ENCODE measurements at regions not wholly inside any gene's neighbourhood (a gene's known extent, or its start where the extent isn't known, plus 50 kb on each side); places are given as distances from the start of the nearest gene placed in this dataset.

GRCh38 chr14:100407376-100408102 lies 84.4 kb downstream of the SLC25A47 start (continued):
- TF ChIP-seq ZSCAN18 (CRISPR knock-in tag; IDR thresholded peaks at IDR 0.05): no peak
- TF ChIP-seq JUN (CRISPR knock-in tag; IDR thresholded peaks at IDR 0.05): no peak
- no peak for TF ChIP-seq CREM (CRISPR knock-in tag; IDR thresholded peaks at IDR 0.05)
- no peak for TF ChIP-seq FOXJ3 (CRISPR knock-in tag; IDR thresholded peaks at IDR 0.05; ENCODE audit: borderline replicate concordance)

DNA sequence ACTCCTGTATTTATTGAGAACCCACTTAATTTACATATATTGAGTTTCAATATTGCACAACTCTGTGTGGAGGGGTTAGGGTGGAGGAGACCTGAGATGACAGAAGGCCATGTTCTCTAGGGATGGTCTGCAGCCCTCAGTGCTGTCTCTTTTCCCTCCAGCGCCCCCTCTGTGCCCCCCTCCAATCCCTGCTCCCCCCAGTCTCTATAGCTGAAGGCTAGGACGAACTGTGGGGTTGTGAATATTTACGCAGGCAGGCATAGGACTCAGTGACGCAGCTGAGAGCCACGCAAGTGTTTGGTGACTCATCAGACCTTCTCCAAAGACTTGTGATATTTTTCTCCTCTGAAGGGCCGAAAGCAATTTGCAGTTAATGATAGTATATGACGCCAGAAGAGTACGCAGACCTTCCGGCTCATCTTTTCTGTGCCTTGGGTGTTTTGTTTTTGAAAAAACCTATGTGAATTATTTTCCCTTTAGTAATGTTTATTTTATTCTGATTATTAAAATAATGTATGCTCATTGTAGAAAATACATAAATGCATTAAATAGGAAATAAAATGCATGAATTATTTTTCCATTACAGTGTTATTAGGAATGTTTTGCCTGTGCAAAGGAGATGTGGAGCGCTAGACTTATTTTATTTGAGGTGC lies 85.3 kb downstream of the SLC25A47 start:
- H3K4me1 Mint-ChIP-seq: peaks cover 41% of the 10 kb centered on the region
- H3K9me3 Mint-ChIP-seq: no peaks in the 10 kb centered on the region
- no peaks in the 10 kb centered on the region for H3K36me3 Mint-ChIP-seq
- DNase-seq (ENCODE audit: low spot score) (no peak), ATAC-seq (no peak)
- H3K27me3 Mint-ChIP-seq (ENCODE audit: low read depth): no peaks in the 10 kb centered on the region
- no peak overlapping the region for H3K27ac Mint-ChIP-seq
- no peak for TF ChIP-seq NFYB (CRISPR knock-in tag; conservative IDR thresholded peaks at IDR 0.05; ENCODE audit: low read depth)
- no peak for TF ChIP-seq FOXP4 (CRISPR knock-in tag; IDR thresholded peaks at IDR 0.05)
- TF ChIP-seq, protein P1, sequence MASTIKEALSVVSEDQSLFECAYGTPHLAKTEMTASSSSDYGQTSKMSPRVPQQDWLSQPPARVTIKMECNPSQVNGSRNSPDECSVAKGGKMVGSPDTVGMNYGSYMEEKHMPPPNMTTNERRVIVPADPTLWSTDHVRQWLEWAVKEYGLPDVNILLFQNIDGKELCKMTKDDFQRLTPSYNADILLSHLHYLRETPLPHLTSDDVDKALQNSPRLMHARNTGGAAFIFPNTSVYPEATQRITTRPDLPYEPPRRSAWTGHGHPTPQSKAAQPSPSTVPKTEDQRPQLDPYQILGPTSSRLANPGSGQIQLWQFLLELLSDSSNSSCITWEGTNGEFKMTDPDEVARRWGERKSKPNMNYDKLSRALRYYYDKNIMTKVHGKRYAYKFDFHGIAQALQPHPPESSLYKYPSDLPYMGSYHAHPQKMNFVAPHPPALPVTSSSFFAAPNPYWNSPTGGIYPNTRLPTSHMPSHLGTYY (CRISPR knock-in tag; IDR thresholded peaks at IDR 0.05): no peak
- TF ChIP-seq ZNF232 (CRISPR knock-in tag; IDR thresholded peaks at IDR 0.05): no peak
- no peak for TF ChIP-seq FOXK1 (CRISPR knock-in tag; IDR thresholded peaks at IDR 0.05)
- no peak for TF ChIP-seq OVOL2 (CRISPR knock-in tag; IDR thresholded peaks at IDR 0.05; ENCODE audit: borderline replicate concordance)
- TF ChIP-seq KAT7 (CRISPR knock-in tag; IDR thresholded peaks at IDR 0.05; ENCODE audit: borderline replicate concordance): no peak
- TF ChIP-seq E2F1 (CRISPR knock-in tag; IDR thresholded peaks at IDR 0.05): no peak
- POLR2A ChIA-PET: interaction anchor here (0.6 kb wide), 1 partner anchor 52 kb away, joined by 3 read pairs; no protein-coding TSS in a partner anchor
- CTCF ChIA-PET: interaction anchor here (0.6 to 4.2 kb wide), 10 partner anchors 8 to 265 kb away, joined by 3 to 42 read pairs (median 6); no protein-coding TSS in a partner anchor
- H3K4me3 Mint-ChIP-seq: no peak overlapping the region

DNA sequence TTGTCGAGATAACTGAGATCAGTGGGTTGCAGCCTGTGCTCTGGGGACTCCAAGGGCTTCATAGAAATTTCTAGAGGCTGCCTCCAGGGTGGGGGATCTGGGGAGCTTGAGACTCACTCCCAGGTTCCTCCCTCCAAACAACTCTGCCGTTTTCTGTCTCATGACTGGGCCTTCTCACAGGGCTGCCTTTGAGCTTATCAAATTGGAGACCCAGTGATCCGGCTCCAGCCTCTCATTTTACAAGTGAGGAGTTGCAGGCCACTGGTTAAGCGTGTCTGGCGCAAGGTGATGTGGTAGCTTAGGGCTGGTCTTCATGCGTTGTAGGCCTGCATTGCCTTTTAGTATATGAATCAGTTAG lies 85.8 kb downstream of the SLC25A47 start:
- ATAC-seq (no peak), DNase-seq (ENCODE audit: low spot score) (no peak)
- H3K4me3 Mint-ChIP-seq: no peak overlapping the region
- no peaks in the 10 kb centered on the region for H3K27me3 Mint-ChIP-seq (ENCODE audit: low read depth)
- H3K4me1 Mint-ChIP-seq: peaks cover 36% of the 10 kb centered on the region
- POLR2A ChIA-PET: interaction anchor here (0.6 kb wide), 1 partner anchor 52 kb away, joined by 3 read pairs; no protein-coding TSS in a partner anchor
- CTCF ChIA-PET: interaction anchor here (0.6 to 4.2 kb wide), 11 partner anchors 9 to 264 kb away, joined by 3 to 42 read pairs (median 6); no protein-coding TSS in a partner anchor
- H3K9me3 Mint-ChIP-seq: no peaks in the 10 kb centered on the region
- no peak overlapping the region for H3K27ac Mint-ChIP-seq
- H3K36me3 Mint-ChIP-seq: no peaks in the 10 kb centered on the region
- TF ChIP-seq ESRRA (CRISPR knock-in tag; IDR thresholded peaks at IDR 0.05; ENCODE audit: borderline replicate concordance) (no peak), FOXP4 (CRISPR knock-in tag; IDR thresholded peaks at IDR 0.05) (no peak), NR3C1 (CRISPR knock-in tag; conservative IDR thresholded peaks at IDR 0.05; ENCODE audit: low read depth) (no peak), CREM (CRISPR knock-in tag; IDR thresholded peaks at IDR 0.05) (no peak), GRHL2 (CRISPR knock-in tag; IDR thresholded peaks at IDR 0.05; ENCODE audit: insufficient replicate concordance, severe bottlenecking) (no peak)
- TF ChIP-seq, protein P2, sequence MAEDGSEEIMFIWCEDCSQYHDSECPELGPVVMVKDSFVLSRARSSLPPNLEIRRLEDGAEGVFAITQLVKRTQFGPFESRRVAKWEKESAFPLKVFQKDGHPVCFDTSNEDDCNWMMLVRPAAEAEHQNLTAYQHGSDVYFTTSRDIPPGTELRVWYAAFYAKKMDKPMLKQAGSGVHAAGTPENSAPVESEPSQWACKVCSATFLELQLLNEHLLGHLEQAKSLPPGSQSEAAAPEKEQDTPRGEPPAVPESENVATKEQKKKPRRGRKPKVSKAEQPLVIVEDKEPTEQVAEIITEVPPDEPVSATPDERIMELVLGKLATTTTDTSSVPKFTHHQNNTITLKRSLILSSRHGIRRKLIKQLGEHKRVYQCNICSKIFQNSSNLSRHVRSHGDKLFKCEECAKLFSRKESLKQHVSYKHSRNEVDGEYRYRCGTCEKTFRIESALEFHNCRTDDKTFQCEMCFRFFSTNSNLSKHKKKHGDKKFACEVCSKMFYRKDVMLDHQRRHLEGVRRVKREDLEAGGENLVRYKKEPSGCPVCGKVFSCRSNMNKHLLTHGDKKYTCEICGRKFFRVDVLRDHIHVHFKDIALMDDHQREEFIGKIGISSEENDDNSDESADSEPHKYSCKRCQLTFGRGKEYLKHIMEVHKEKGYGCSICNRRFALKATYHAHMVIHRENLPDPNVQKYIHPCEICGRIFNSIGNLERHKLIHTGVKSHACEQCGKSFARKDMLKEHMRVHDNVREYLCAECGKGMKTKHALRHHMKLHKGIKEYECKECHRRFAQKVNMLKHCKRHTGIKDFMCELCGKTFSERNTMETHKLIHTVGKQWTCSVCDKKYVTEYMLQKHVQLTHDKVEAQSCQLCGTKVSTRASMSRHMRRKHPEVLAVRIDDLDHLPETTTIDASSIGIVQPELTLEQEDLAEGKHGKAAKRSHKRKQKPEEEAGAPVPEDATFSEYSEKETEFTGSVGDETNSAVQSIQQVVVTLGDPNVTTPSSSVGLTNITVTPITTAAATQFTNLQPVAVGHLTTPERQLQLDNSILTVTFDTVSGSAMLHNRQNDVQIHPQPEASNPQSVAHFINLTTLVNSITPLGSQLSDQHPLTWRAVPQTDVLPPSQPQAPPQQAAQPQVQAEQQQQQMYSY (CRISPR knock-in tag; IDR thresholded peaks at IDR 0.05): no peak
